ENCODE measurements at regions not wholly inside any gene's neighbourhood (a gene's known extent, or its start where the extent isn't known, plus 50 kb on each side); places are given as distances from the start of the nearest gene placed in this dataset.

- no peak for DNase-seq (ENCODE audit: extremely low read depth, low read depth, low spot score)
Measured at GRCh38 chr2:16283071-16283850, 342.9 kb downstream of the MYCN start.

- no peak for DNase-seq (ENCODE audit: extremely low read depth, low read depth, low spot score)
Measured at GRCh38 chr2:16282511-16282910, 342.2 kb downstream of the MYCN start.

- no peak for DNase-seq (ENCODE audit: extremely low read depth, low read depth, low spot score)
Measured at GRCh38 chr2:16281451-16282335, 341.3 kb downstream of the MYCN start.

- no peak for DNase-seq (ENCODE audit: extremely low read depth, low read depth, low spot score)
Measured at GRCh38 chr2:16280081-16280480, 339.7 kb downstream of the MYCN start.

- no peak for DNase-seq (ENCODE audit: extremely low read depth, low read depth, low spot score)
Measured at GRCh38 chr2:16279641-16280040, 339.3 kb downstream of the MYCN start.

- DNase-seq (ENCODE audit: extremely low read depth, low read depth, low spot score) = no peak
Measured at GRCh38 chr2:16279201-16279570, 338.8 kb downstream of the MYCN start.

- DNase-seq (ENCODE audit: extremely low read depth, low read depth, low spot score) = no peak
Measured at GRCh38 chr2:16278421-16279200, 338.3 kb downstream of the MYCN start.

- DNase-seq (ENCODE audit: extremely low read depth, low read depth, low spot score) = no peak
Measured at GRCh38 chr2:16277117-16277516, 336.8 kb downstream of the MYCN start.

GRCh38 chr2:16275661-16276060 is 335.3 kb downstream of the MYCN start:
- DNase-seq (ENCODE audit: extremely low read depth, low read depth, low spot score) = no peak

GRCh38 chr2:16275131-16275530 is 334.8 kb downstream of the MYCN start:
- no peak for DNase-seq (ENCODE audit: extremely low read depth, low read depth, low spot score)

GRCh38 chr2:16273111-16273510 is 332.8 kb downstream of the MYCN start:
- DNase-seq (ENCODE audit: extremely low read depth, low read depth, low spot score) = no peak

GRCh38 chr2:16272038-16272788 is 331.9 kb downstream of the MYCN start:
- DNase-seq (ENCODE audit: extremely low read depth, low read depth, low spot score) = no peak

GRCh38 chr2:16271231-16271896 is 331.0 kb downstream of the MYCN start:
- DNase-seq (ENCODE audit: extremely low read depth, low read depth, low spot score) = no peak

- DNase-seq (ENCODE audit: extremely low read depth, low read depth, low spot score) = no peak
Measured at GRCh38 chr2:16270441-16270840, 330.1 kb downstream of the MYCN start.

- no peak for DNase-seq (ENCODE audit: extremely low read depth, low read depth, low spot score)
Measured at GRCh38 chr2:16268301-16269000, 328.1 kb downstream of the MYCN start.

GRCh38 chr2:16266571-16266970 is 326.2 kb downstream of the MYCN start:
- DNase-seq (ENCODE audit: extremely low read depth, low read depth, low spot score) = no peak

- no peak for DNase-seq (ENCODE audit: extremely low read depth, low read depth, low spot score)
Measured at GRCh38 chr2:16264931-16265540, 324.7 kb downstream of the MYCN start.

GRCh38 chr2:16264491-16264890 is 324.1 kb downstream of the MYCN start:
- no peak for DNase-seq (ENCODE audit: extremely low read depth, low read depth, low spot score)

All from glomerular endothelial cell (primary cell).